ENCODE measurements at regions not wholly inside any gene's neighbourhood (a gene's known extent, or its start where the extent isn't known, plus 50 kb on each side); places are given as distances from the start of the nearest gene placed in this dataset.

GRCh38 chr2:136248907-136249306 lies 131.0 kb upstream of the CXCR4 start:
- 0 out of 4 replicates have a peak, but pooled peaks cover 0 to 2% of the 10 kb centered on the region in 2 experiments for H3K27me3 ChIP-seq (replicated peaks in 1 of 2; ENCODE audit: control insufficient read depth in 2 of 2, insufficient read depth in 2 of 2, low read length in 1 of 2)
- H3K9ac ChIP-seq (ENCODE audit: control insufficient read depth, insufficient read depth, low read length), result no peak overlapping the region
- H2AFZ ChIP-seq (ENCODE audit: control insufficient read depth, low read depth, low read length), result no peak overlapping the region
- H3K79me2 ChIP-seq (ENCODE audit: control insufficient read depth, insufficient read depth, low read length), result no peaks in the 10 kb centered on the region
- no peak for ATAC-seq
- no peak overlapping the region for H3K27ac ChIP-seq (ENCODE audit: control insufficient read depth, insufficient read depth)
- DNase-seq (ENCODE audit: low read depth, low spot score), result no peak
- RAD21 ChIA-PET (ENCODE audit: unreplicated experiment), result interaction anchor here (1.7 to 6.6 kb wide), 9 partner anchors 10 to 252 kb away, joined by 4 to 57 read pairs (median 13); no protein-coding TSS in a partner anchor
- no peaks in the 10 kb centered on the region for H3K36me3 ChIP-seq (ENCODE audit: control insufficient read depth in 2 of 2, insufficient read depth in 2 of 2, low read length in 1 of 2)
- no peaks in the 10 kb centered on the region; the same call in 2 of the 3 replicates for H3K9me3 ChIP-seq (replicated peaks; ENCODE audit: control insufficient read depth, insufficient read depth, low read length)
- POLR2A ChIA-PET, result interaction anchor here (3.8 to 5.9 kb wide), 2 partner anchors 7 to 11 kb away, joined by 21 to 47 read pairs; no protein-coding TSS in a partner anchor
- H4K20me1 ChIP-seq (ENCODE audit: control insufficient read depth, insufficient read depth), result no peaks in the 10 kb centered on the region
- in situ Hi-C loops (cut with MboI), result no loop called here
- H3K4me3 ChIP-seq, result no peak overlapping the region
- H3K4me1 ChIP-seq (ENCODE audit: control insufficient read depth, insufficient read depth, low read length), result peaks cover 10% of the 10 kb centered on the region
- 71% methylated on average over 2 of the region's 2 CpGs for WGBS (ENCODE audit: insufficient coverage, insufficient replicate concordance, low lambda C conversion rate, missing lambda C conversion rate)
- H3K4me2 ChIP-seq (ENCODE audit: control insufficient read depth, insufficient read depth), result no peak overlapping the region
- SMC1A ChIA-PET (ENCODE audit: uncharacterized antibody, unreplicated experiment), result interaction anchor here (0.7 to 6.2 kb wide), 11 partner anchors 11 to 195 kb away, joined by 3 to 57 read pairs (median 3); no protein-coding TSS in a partner anchor
- no peak for FAIRE-seq
- intact Hi-C loops (cut with micrococcal nuclease; ENCODE audit: unreplicated experiment), result no loop called here
- CTCF ChIA-PET, result interaction anchor here (1.0 to 1.8 kb wide), 3 partner anchors 10 to 42 kb away, joined by 3 to 7 read pairs (median 4); no protein-coding TSS in a partner anchor
- no TSS peak for BruUV-seq (replicated peaks)
- no peak for TF ChIP-seq RFX5 (IDR thresholded peaks at IDR 0.05; ENCODE audit: low read depth, low read length)
- no peak for TF ChIP-seq ZNF207 (IDR thresholded peaks at IDR 0.05; ENCODE audit: borderline replicate concordance)
- no peak for TF ChIP-seq MYC (IDR thresholded peaks at IDR 0.05; ENCODE audit: insufficient read depth, insufficient read length, insufficient replicate concordance, low read length, severe bottlenecking)
- TF ChIP-seq FOXM1 (IDR thresholded peaks at IDR 0.05; ENCODE audit: low read depth, low read length), result no peak
- peak; percentile 55; the same call in 1 of the 2 replicates for TF ChIP-seq ZNF592 (IDR thresholded peaks at IDR 0.05)
- no peak for TF ChIP-seq SREBF1 (IDR thresholded peaks at IDR 0.05; ENCODE audit: low read length)
- TF ChIP-seq SMC3 (IDR thresholded peaks at IDR 0.05; ENCODE audit: borderline replicate concordance, low read length), result no peak
- no peak for TF ChIP-seq SMAD1 (IDR thresholded peaks at IDR 0.05; ENCODE audit: low read depth, partially characterized antibody)
- TF ChIP-seq HDAC2 (IDR thresholded peaks at IDR 0.05), result no peak
- TF ChIP-seq NR2C2 (IDR thresholded peaks at IDR 0.05; ENCODE audit: borderline replicate concordance, control insufficient read depth, insufficient read length, low read depth), result no peak
- TF ChIP-seq USF2 (IDR thresholded peaks at IDR 0.05; ENCODE audit: borderline replicate concordance, low read depth, low read length), result no peak
- TF ChIP-seq SUZ12 (IDR thresholded peaks at IDR 0.05; ENCODE audit: unreplicated experiment), result no peak
- TF ChIP-seq ESRRA (IDR thresholded peaks at IDR 0.05; ENCODE audit: low read length), result no peak
- no peak for TF ChIP-seq ZNF274 (IDR thresholded peaks at IDR 0.05; ENCODE audit: insufficient read depth, insufficient read length)
- TF ChIP-seq BACH1 (IDR thresholded peaks at IDR 0.05; ENCODE audit: borderline replicate concordance), result no peak

All from GM12878 (cell line).